Activated CD4-positive, alpha-beta T cell treated with anti-CD3 and anti-CD28 coated beads, Interleukin-2, amount 10 ng/mL, durations not matched to agents 7 days and 5 days (primary cell): ENCODE measurements at regions not wholly inside any gene's neighbourhood (a gene's known extent, or its start where the extent isn't known, plus 50 kb on each side); places are given as distances from the start of the nearest gene placed in this dataset.

Experiments
- CTCF ChIA-PET: fragments of 350-600 bp; sonication (Branson Sonifier 250); formaldehyde crosslinking; loops from one replicate; lab custom pipeline; 2021; ENCODE audit warnings: antibody characterized with exemption; lab: Charles Lee
- POLR2A ChIA-PET: fragments of 350-600 bp; sonication (Branson Sonifier 250); formaldehyde crosslinking; loops from one replicate; lab custom pipeline; 2021; ENCODE audit warnings: antibody characterized with exemption; lab: Charles Lee
- DNase-seq: peaks from one replicate; pipeline ENCODE4 v3.0.0-alpha.2; 2020
- H3K27ac Mint-ChIP-seq: one replicate; pipeline ENCODE4 v1.8.0; 2021; ENCODE audit warnings: mild to moderate bottlenecking, moderate library complexity, mixed read lengths
- H3K27me3 Mint-ChIP-seq: one replicate; pipeline ENCODE4 v1.8.0; 2021; ENCODE audit warnings: mixed read lengths
- H3K36me3 Mint-ChIP-seq: one replicate; pipeline ENCODE4 v1.8.0; 2021; ENCODE audit warnings: low read depth, mixed read lengths
- H3K4me1 Mint-ChIP-seq: one replicate; pipeline ENCODE4 v1.8.0; 2021; ENCODE audit warnings: mixed read lengths
- H3K4me3 Mint-ChIP-seq: one replicate; pipeline ENCODE4 v1.8.0; 2021; ENCODE audit warnings: mild to moderate bottlenecking, moderate library complexity, mixed read lengths
- H3K9me3 Mint-ChIP-seq: one replicate; pipeline ENCODE4 v1.8.0; 2021; ENCODE audit warnings: mixed read lengths

DNA sequence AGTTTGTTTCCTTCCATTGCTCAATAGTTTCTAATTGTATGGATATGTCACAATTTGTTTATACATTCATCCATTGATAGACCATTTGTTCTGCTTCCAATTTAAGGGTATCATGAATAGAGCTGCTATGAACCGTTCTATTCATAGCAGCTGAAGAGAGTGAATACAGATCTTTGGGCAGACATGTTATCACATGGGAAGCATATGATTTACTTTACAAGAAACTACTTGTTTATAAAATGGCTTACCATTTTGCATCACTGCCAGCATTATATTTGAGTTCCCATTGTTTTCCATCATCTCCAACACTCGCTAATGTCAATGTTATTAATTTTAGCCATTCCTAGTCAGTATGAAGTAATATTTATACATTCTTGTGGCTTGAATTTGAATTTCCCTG, 549.0 kb downstream of the MAT2B start:
- ChIA-PET POLR2A (no interaction called here), CTCF (no interaction called here)
- H3K9me3 Mint-ChIP-seq = no peaks in the 10 kb centered on the region
- DNase-seq = no peak
- H3K4me3 Mint-ChIP-seq = no peak overlapping the region
- no peak overlapping the region for H3K27ac Mint-ChIP-seq
- no peaks in the 10 kb centered on the region for H3K36me3 Mint-ChIP-seq
- H3K27me3 Mint-ChIP-seq = no peaks in the 10 kb centered on the region
- H3K4me1 Mint-ChIP-seq = no peaks in the 10 kb centered on the region

DNA sequence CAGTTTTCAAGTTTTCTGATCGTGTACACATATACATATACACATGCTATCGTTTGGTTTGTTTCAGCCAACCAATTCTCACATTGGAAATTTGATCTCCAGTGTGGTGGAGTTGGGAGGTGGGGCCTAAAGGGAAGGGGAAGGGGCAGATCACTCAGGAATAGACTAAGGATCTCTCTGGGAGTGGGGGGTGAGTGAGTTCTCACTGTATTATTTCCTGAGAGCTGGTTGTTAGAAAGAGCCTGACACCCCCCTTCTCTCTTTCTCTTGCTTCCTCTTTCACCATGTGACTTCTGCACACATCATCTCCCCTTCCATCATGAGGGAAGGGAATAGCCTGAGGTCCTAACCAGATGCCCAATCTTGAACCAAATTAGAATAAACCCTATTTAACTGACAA, 551.7 kb downstream of the MAT2B start:
- Mint-ChIP-seq H3K4me3 (no peak overlapping the region), H3K9me3 (no peaks in the 10 kb centered on the region), H3K36me3 (no peaks in the 10 kb centered on the region), H3K27ac (no peak overlapping the region), H3K4me1 (no peaks in the 10 kb centered on the region), H3K27me3 (no peaks in the 10 kb centered on the region)
- no peak for DNase-seq
- CTCF ChIA-PET = no interaction called here
- POLR2A ChIA-PET = no interaction called here

DNA sequence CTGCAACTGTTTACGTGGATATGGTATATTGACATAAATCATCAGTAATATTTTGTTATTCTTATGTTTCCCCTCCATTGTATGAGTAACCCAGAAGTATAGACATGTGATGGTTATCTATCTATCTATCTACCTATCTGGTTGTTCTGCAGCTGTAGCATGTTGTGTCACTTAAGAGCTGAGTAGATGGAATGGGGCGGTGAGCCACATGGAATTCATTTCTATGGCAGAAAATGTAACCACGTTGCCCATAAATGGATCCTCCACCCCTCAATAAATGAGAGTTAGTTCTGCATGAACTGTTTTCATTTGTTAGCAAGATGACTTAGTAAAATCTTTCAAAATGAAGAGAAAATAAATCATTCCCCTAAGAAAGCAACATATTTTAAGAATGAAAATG, 553.2 kb downstream of the MAT2B start:
- CTCF ChIA-PET = no interaction called here
- Mint-ChIP-seq H3K27me3 (no peaks in the 10 kb centered on the region), H3K27ac (no peak overlapping the region), H3K4me3 (no peak overlapping the region), H3K9me3 (no peaks in the 10 kb centered on the region), H3K36me3 (no peaks in the 10 kb centered on the region), H3K4me1 (no peaks in the 10 kb centered on the region)
- POLR2A ChIA-PET = interaction anchor here (0.7 kb wide), 1 partner anchor 684 kb away, joined by 3 read pairs; no protein-coding TSS in a partner anchor
- DNase-seq = no peak

DNA sequence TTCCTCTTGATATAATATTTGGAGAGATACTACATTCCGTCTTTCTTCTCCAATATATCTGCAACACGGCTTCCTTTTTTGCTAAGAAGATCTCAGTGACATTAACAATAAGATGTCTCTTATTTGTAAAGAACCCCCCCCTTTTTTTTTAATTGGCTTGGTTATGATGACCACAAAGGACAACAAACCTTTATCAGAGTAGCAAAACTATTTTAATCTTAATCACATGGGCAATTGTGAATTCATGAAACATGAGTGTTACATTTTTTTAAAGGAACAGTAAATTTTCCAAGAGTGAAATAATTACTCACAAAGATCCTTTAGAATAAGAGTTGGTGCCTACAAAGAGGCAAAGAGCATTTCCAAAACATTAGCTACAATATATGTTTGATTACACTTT, 554.1 kb downstream of the MAT2B start:
- no peak for DNase-seq
- no peaks in the 10 kb centered on the region for H3K9me3 Mint-ChIP-seq
- CTCF ChIA-PET = no interaction called here
- no peaks in the 10 kb centered on the region for H3K36me3 Mint-ChIP-seq
- POLR2A ChIA-PET = no interaction called here
- H3K4me1 Mint-ChIP-seq = no peaks in the 10 kb centered on the region
- no peaks in the 10 kb centered on the region for H3K27me3 Mint-ChIP-seq
- H3K4me3 Mint-ChIP-seq = no peak overlapping the region
- H3K27ac Mint-ChIP-seq = no peak overlapping the region

DNA sequence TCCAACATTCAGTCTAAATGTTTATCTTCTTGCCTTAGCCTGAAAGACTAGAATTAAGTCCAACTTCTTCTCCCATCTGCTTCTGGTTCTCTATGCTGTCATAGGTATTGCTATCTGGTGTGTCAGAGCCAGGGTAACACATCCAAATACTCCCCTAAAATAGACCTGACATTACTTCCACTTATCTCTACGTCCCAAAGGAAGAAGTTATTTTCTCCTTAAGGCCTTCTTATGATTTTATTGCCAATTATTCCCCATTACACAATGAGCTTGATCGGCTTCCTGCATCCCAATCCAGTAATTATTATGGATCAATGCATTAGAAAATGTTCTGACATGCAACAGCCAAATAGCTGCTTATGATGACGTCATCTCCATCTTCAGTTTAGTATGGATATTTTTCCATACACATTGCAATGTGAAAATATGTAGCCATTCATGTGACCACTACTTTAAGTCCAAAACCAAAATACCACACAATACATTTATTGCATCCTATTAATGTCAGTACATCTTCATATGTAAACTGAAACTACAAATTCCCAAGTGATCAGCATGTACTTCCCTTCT, 555.5 kb downstream of the MAT2B start:
- Mint-ChIP-seq H3K36me3 (no peaks in the 10 kb centered on the region), H3K4me1 (no peaks in the 10 kb centered on the region), H3K27me3 (no peaks in the 10 kb centered on the region), H3K27ac (no peak overlapping the region), H3K9me3 (no peaks in the 10 kb centered on the region), H3K4me3 (no peak overlapping the region)
- POLR2A ChIA-PET = no interaction called here
- CTCF ChIA-PET = no interaction called here
- DNase-seq = no peak

DNA sequence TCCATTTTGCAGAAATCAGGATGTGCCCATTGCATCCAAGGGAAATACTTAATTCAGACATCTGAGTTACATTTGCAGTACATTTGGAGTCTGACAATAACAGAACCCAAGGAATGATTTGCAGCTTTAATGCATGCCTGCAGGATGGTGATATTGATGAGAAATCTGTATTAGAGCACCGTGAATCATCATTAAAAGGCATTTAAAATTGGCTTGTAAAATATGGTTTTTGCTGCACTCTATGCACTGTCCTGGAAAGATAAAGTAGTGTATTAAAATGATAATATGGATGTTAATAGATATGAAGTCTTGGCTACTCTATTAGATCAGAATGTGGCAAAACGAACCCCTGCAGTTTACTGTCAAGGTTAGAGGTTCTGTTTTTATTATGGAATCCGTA, 556.9 kb downstream of the MAT2B start:
- no peak overlapping the region for H3K27ac Mint-ChIP-seq
- H3K9me3 Mint-ChIP-seq = no peaks in the 10 kb centered on the region
- no peaks in the 10 kb centered on the region for H3K36me3 Mint-ChIP-seq
- ChIA-PET CTCF (no interaction called here), POLR2A (no interaction called here)
- no peaks in the 10 kb centered on the region for H3K27me3 Mint-ChIP-seq
- no peak for DNase-seq
- no peak overlapping the region for H3K4me3 Mint-ChIP-seq
- H3K4me1 Mint-ChIP-seq = no peaks in the 10 kb centered on the region

DNA sequence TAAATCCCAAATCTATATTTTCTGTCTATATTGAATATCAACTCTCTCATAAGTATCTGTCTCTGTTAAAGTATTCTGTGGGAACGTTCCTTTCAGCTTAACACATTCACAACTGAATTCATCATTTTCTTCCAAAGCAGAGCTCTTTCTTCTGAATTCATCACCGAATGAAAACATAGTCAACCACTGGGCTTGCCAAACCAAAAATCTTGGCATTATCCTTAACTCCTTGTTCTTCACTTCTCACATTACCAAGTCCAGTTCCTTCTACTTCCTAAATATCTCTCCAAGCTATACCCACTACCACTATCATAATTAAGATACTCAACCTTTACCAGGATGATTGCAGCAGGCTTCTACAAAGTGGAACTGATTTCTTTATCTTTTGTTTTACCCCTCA, 559.8 kb downstream of the MAT2B start:
- DNase-seq = no peak
- ChIA-PET CTCF (no interaction called here), POLR2A (no interaction called here)
- Mint-ChIP-seq H3K9me3 (no peaks in the 10 kb centered on the region), H3K36me3 (no peaks in the 10 kb centered on the region), H3K4me3 (no peak overlapping the region), H3K4me1 (no peaks in the 10 kb centered on the region), H3K27ac (no peak overlapping the region), H3K27me3 (no peaks in the 10 kb centered on the region)

DNA sequence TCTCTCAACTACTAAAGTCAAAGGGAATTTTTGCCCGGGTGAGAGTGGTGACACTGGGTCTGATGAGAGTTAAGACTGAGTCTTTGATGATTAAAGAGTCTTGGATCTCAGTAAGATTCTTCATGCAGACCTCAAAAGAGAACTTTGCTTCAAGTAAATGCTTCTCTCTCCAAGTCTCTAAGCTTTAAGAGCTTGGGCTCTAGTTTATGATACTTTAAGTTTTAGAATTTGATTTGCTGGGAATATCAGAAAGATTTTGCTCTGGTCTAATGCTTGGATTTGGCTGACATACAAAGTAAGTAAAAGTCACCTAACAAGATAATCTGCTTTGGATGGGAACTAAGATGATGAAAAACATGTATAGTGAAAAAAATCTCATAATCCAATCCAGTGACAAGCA, 566.3 kb downstream of the MAT2B start:
- ChIA-PET POLR2A (no interaction called here), CTCF (no interaction called here)
- DNase-seq = no peak
- no peaks in the 10 kb centered on the region for H3K36me3 Mint-ChIP-seq
- H3K9me3 Mint-ChIP-seq = no peaks in the 10 kb centered on the region
- no peaks in the 10 kb centered on the region for H3K27me3 Mint-ChIP-seq
- H3K4me3 Mint-ChIP-seq = no peak overlapping the region
- no peaks in the 10 kb centered on the region for H3K4me1 Mint-ChIP-seq
- H3K27ac Mint-ChIP-seq = no peak overlapping the region

DNA sequence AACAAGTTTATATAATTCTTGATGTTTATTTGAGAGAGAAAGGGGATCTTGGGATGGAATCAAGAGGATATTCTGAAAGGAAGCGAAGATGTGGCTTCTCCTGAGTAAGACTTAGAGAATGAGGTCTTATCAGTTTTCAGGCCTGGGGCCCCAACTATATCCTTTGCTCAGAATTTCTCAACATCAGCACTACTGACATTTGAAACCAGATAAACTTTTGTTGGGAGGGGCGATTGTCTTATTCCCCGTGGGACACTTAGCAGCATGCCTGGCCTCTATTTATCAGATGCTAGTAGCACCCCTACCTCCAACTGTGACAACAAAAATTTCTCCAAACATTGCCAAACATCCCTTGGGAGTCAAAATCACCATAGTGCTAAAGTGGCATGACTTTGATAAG, 567.7 kb downstream of the MAT2B start:
- POLR2A ChIA-PET = no interaction called here
- no peak for DNase-seq
- H3K4me1 Mint-ChIP-seq = no peaks in the 10 kb centered on the region
- no peaks in the 10 kb centered on the region for H3K9me3 Mint-ChIP-seq
- CTCF ChIA-PET = no interaction called here
- H3K27ac Mint-ChIP-seq = no peak overlapping the region
- no peaks in the 10 kb centered on the region for H3K27me3 Mint-ChIP-seq
- no peaks in the 10 kb centered on the region for H3K36me3 Mint-ChIP-seq
- H3K4me3 Mint-ChIP-seq = no peak overlapping the region

DNA sequence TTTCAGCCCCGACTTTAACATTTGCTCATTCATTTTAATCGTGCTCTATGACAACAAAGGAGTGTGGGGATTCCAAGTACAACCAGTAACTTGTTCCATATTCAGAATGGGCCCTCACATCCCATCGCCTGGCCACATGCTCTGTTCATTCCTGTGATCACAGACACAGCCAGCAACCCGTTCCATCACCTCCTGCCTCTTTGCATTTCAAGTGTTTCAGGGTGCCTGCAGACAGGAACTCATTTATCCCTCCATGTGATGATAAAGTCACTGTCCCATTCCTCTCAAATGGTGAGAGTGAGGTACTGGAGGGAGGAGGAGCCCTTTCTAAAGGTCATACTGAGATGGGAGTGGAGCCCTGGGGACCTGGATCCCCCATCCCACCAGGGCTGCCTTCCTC, 571.1 kb downstream of the MAT2B start:
- POLR2A ChIA-PET = no interaction called here
- no peaks in the 10 kb centered on the region for H3K36me3 Mint-ChIP-seq

DNA sequence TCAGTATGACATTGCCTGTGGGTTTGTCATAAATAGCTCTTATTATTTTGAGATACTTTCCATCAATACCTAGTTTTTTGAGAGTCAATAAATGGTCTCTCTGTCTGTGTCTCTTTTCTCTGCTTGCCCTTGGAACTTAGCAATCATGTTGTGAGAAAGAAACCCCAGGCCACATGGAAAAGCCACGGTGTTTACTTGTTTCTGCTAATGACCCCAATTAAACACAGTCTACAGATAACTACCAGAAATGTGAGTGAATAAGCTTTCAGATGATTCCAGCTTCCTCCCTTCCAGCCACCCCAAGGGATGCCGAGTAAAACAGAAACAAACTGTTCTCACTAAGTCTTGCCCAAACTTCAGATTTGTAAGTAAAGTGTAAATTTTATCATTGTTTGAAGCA, 584.9 kb downstream of the MAT2B start:
- CTCF ChIA-PET = no interaction called here
- POLR2A ChIA-PET = no interaction called here

More for the DNA sequence above, 571.1 kb downstream of the MAT2B start:
- CTCF ChIA-PET = no interaction called here
- Mint-ChIP-seq H3K27me3 (no peaks in the 10 kb centered on the region), H3K4me1 (no peaks in the 10 kb centered on the region), H3K9me3 (no peaks in the 10 kb centered on the region), H3K4me3 (no peak overlapping the region), H3K27ac (no peak overlapping the region)
- DNase-seq = no peak

DNA sequence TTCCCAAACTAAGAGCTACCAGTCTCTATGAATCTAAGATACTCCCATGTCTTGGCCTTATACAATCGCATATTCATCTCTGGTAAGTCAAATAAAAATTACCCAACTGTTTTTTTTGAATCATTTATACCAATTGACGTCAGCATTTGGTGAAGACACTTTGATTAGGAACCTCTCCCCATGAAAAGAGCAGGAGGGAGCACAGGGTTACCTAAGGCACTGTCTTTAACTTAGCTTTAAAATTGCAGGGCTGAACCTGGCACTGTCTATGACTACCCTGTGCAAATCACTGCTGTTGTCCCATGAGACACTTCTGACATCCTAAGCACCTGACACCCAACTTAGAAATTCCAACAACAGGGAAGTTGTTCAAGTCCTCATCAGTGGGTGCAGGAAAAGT, 586.4 kb downstream of the MAT2B start:
- Mint-ChIP-seq H3K9me3 (peaks cover 2% of the 10 kb centered on the region), H3K4me3 (no peak overlapping the region), H3K27me3 (no peaks in the 10 kb centered on the region), H3K36me3 (no peaks in the 10 kb centered on the region), H3K27ac (no peak overlapping the region), H3K4me1 (no peaks in the 10 kb centered on the region)
- ChIA-PET POLR2A (no interaction called here), CTCF (interaction anchor here (0.5 kb wide), 1 partner anchor 19 kb away, joined by 4 read pairs; no protein-coding TSS in a partner anchor)
- DNase-seq = no peak

More for the DNA sequence above, 584.9 kb downstream of the MAT2B start:
- DNase-seq = no peak
- peaks cover 2% of the 10 kb centered on the region for H3K9me3 Mint-ChIP-seq
- H3K36me3 Mint-ChIP-seq = no peaks in the 10 kb centered on the region
- no peaks in the 10 kb centered on the region for H3K4me1 Mint-ChIP-seq
- no peak overlapping the region for H3K27ac Mint-ChIP-seq
- H3K4me3 Mint-ChIP-seq = no peak overlapping the region
- no peaks in the 10 kb centered on the region for H3K27me3 Mint-ChIP-seq

DNA sequence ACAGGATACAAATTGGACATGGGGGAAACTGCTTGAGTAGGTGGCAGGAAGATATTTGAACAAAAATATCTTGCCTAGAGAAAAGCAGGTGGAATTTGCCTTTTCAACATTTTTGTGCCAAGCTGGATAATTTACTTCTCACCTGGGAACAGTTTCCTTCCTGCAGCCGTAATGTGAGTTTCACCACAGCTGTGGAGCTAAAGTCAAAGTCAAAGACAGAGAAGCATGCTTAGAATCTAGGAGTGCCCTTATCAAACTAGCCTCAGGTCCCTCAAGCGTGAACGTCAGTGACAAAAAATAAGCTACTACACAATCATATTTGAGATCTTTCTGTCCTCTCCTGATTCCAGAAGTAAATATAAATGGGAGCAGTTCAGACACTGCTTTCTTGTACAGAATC, 588.9 kb downstream of the MAT2B start:
- Mint-ChIP-seq H3K27ac (no peak overlapping the region), H3K36me3 (no peaks in the 10 kb centered on the region), H3K4me3 (no peak overlapping the region), H3K27me3 (no peaks in the 10 kb centered on the region), H3K4me1 (no peaks in the 10 kb centered on the region), H3K9me3 (no peaks in the 10 kb centered on the region)
- ChIA-PET CTCF (no interaction called here), POLR2A (no interaction called here)
- no peak for DNase-seq

DNA sequence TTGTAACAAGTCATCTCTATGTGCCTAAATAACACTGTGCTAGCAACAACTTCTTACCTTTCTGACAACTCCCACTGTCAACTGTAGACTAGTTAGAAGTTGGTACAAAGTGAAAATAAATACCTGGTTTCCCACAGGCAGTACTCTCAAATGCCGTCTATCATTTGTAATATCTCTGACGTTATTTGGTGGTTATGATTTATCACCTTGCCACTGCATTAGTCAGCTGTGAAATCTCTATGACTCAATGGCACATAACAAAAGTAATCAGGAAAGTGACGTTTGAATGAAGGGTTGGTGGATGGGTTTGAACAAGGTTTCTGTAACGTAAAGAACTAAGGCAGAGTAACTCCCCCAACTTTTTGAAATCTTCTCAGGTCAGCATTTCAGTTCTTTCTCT, 592.3 kb downstream of the MAT2B start:
- Mint-ChIP-seq H3K36me3 (no peaks in the 10 kb centered on the region), H3K4me1 (no peaks in the 10 kb centered on the region), H3K27me3 (no peaks in the 10 kb centered on the region), H3K27ac (no peak overlapping the region), H3K4me3 (no peak overlapping the region), H3K9me3 (no peaks in the 10 kb centered on the region)
- DNase-seq = no peak
- ChIA-PET CTCF (no interaction called here), POLR2A (no interaction called here)
